Fibroblast of pulmonary artery (primary cell): ENCODE measurements at regions not wholly inside any gene's neighbourhood (a gene's known extent, or its start where the extent isn't known, plus 50 kb on each side); places are given as distances from the start of the nearest gene placed in this dataset.

Experiments
- DNase-seq: peaks from one replicate; pipeline ENCODE4 v3.0.0-alpha.2; 2010; ENCODE audit warnings: low read depth
- H3K4me3 ChIP-seq: replicated peaks from 2 replicates; pipeline ENCODE4 v1.5.1; 2011; ENCODE audit warnings: low read depth, mild to moderate bottlenecking, control low read depth, low read length, moderate library complexity
- TF ChIP-seq, protein P1 (sequence below): IDR thresholded peaks from 2 replicates; pipeline ENCODE4 v1.5.1; 2011; ENCODE audit warnings: mild to moderate bottlenecking, control low read depth, low read length, inconsistent platforms; ENCODE audit errors: missing control alignments

- no peak overlapping the region for H3K4me3 ChIP-seq
- DNase-seq, result no peak
- TF ChIP-seq, protein P1, sequence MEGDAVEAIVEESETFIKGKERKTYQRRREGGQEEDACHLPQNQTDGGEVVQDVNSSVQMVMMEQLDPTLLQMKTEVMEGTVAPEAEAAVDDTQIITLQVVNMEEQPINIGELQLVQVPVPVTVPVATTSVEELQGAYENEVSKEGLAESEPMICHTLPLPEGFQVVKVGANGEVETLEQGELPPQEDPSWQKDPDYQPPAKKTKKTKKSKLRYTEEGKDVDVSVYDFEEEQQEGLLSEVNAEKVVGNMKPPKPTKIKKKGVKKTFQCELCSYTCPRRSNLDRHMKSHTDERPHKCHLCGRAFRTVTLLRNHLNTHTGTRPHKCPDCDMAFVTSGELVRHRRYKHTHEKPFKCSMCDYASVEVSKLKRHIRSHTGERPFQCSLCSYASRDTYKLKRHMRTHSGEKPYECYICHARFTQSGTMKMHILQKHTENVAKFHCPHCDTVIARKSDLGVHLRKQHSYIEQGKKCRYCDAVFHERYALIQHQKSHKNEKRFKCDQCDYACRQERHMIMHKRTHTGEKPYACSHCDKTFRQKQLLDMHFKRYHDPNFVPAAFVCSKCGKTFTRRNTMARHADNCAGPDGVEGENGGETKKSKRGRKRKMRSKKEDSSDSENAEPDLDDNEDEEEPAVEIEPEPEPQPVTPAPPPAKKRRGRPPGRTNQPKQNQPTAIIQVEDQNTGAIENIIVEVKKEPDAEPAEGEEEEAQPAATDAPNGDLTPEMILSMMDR, result no peak
Measured at GRCh38 chr10:70996549-70996948, 108.2 kb upstream of the PCBD1 start.

DNA sequence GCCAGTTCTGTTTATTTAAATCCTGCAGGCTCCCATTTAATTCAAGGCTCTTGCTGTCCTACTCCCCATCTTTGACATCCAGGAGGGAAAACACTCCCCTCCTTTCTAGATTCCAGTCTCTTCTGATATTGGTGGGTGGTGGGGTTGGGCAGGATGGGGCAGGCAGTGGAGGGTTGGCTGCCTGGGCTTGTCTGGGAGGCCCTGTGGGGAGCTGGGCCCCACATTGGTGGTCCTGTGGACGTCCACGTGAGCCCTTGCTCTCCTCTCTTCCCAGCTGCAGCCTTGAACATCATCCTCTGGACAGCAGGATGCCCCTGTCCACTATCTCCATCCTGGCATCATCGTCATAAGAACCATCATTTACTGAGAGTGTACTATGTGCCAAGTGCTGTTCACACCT is 108.9 kb upstream of the PCBD1 start:
- no peak for DNase-seq
- no peak overlapping the region for H3K4me3 ChIP-seq
- TF ChIP-seq, protein P1, result no peak

- H3K4me3 ChIP-seq, result no peak overlapping the region
- TF ChIP-seq, protein P1, result no peak
- DNase-seq, result no peak
Measured at GRCh38 chr10:70998086-70998485, 109.7 kb upstream of the PCBD1 start.

DNA sequence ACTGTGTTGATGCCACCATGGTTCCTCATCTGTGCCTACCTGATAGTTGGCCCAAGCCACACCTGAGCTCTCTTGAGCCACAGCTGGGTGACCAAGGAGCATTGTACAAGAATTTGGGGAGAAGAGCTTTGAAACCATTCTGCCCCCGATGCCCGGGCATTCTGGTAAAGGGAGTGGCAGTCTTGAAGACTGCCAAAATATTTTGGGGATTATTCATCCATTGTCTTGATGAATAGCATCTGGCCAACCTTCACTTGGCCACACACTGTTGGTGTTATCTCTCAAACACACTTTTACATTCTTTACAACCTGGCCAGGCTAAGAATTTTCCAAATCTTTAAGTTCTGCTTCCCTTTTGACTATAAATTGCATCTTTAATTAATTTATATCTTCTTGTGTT is 113.1 kb upstream of the PCBD1 start:
- no peak for DNase-seq
- TF ChIP-seq, protein P1, result no peak
- no peak overlapping the region for H3K4me3 ChIP-seq

DNA sequence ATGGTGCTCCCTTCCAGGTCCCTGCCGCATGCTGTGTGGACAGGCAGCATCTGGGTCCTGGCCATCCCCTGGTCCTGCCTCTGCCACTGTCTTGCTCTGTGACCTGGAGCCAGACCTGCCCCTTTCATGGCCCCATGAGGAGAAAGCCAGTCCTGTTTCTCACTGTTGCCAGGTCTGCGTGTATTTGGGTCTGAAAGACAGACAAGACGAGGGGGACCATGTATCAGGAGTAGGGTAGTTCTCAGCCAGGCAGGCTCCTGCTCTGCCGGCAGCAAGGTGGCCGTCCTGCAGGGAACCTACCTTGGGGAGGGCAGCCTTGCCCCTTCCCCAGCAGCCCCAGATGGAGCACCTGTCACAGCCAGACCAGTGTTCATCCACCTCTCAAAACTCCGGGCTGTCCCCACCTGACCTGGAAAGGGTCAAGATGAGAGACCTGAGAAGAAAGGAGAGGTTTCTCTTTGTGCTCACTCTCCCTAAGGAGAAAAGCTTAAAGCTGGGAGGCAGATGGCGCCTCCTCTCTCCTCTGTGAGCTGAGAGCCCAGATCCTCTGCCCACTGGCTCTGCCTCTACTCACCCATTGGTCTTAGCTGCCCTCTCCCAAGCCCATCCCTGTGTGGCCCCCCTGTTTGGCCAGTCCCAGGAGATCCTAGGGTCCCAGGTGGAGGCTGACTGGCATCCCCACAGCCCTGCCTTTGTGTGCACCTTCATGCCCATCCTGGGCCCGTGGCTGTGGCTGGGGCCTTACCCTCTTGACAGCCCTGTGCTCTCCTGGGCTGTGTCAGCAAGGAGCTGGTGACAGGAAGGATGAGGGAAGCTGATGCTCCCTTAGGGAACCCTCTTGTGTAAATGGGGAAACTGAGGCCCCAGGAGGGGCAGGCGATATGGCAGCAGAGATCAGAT is 116.1 kb upstream of the PCBD1 start:
- DNase-seq, result no peak
- TF ChIP-seq, protein P1, result no peak

DNA sequence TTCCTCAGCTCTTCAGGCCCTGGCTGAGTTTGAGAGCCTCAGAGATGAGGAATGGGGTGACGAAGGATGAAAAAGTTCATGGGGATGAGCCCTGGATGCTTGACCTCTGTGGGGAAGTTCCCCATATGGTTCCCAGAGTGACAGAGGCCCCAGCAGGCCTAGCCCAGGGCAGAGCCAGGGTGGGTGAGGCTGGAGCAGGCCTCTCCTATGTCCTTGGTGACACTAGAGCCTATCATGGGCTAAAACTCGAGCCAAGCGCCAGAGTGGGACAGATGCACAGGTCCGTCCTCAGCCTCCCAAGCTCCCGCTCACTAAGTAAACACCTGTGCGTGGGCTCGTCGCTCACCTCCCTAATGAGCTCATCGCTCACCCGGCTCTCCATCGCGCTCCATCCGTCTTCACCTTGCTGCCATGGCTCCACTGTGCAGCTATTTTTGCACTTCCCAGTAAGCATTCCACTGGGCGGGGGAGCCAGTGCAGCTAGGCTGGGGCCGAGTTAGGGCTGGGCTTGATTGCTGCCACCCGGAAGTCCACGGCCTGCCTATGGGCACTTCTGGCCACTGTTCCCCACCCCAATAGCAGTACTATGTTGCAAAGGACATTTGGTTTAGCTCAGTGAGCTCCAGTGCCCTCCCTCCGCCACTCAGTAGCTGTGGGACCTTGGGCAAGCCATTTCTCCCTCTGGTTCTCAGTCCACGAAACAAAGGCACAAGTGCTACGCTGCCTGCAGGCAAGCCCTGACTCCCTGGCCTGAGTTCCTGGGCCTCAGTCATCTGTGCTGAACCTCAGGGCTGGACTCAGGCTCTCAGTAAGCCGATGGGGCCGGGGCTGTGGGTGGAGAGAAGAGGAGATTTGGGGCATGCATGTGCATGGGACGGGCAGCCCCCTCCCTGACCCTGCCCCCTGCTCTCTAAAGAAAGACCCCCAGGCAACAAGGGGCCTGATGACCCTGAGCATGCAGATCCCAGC is 117.3 kb upstream of the PCBD1 start:
- H3K4me3 ChIP-seq, result no peak overlapping the region
- no peak for DNase-seq
- TF ChIP-seq, protein P1, result no peak

More for the DNA sequence above, 116.1 kb upstream of the PCBD1 start:
- no peak overlapping the region for H3K4me3 ChIP-seq
